GM19395 (cell line): ENCODE measurements at regions not wholly inside any gene's neighbourhood (a gene's known extent, or its start where the extent isn't known, plus 50 kb on each side); places are given as distances from the start of the nearest gene placed in this dataset.

Source experiments
- ATAC-seq: cut with Tn5 transposase; IDR thresholded peaks from one replicate; pipeline ENCODE4 v1.9.1; 2021; ENCODE audit warnings: mild to moderate bottlenecking, moderate library complexity; ENCODE audit not compliant: unreplicated experiment

DNA sequence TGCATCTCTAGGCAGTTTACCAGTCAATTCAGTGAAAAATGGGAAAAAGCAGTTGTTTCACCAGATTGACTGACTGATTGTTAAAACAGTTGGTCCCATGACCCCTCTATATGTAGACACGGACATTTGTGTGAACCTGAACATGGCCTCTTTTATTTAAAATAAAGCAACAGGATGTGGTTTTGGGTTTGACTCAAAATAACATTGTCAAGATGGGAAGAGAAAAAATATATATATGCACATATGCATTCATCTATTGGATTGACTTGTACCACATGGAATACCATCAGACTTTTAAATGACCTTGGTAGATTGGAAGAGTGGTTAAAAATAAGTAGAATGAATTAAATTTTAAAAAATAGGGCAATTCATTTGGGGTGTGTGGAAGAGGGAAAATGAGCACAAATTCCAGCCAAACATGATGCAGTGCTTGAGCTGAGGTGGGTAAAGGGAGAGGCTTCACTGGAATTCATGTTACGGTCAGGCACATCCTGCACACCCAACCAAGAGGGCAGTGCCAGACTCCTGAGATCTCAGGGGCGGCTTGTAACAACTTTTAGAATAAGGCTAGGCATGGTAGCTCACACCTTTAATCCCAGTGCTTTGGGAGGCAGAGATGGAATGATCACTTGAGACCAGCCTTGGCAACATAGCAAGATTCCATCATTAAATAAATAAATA lies 560.7 kb upstream of the TENM3 start:
- ATAC-seq: no peak

DNA sequence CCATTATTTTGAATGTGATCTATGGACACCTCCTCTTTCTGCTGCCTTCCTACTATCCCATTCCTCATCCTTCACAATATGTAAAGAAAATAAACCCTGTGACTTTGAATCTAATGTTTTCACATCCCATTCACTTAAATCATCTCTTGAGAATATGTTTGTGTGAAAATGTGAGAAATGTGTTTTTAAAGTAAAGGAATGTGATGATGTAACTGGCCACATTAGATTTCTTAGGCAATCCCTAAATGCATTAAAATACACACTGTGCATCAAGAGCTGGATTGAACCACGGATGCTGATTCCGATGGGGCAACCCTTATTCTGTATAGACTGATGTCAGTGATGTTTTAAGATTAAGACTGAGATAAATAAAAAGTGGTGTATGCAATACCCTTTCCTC lies 558.9 kb upstream of the TENM3 start:
- no peak for ATAC-seq

- no peak for ATAC-seq
Measured at GRCh38 chr4:181685461-181685860, 557.7 kb upstream of the TENM3 start.

DNA sequence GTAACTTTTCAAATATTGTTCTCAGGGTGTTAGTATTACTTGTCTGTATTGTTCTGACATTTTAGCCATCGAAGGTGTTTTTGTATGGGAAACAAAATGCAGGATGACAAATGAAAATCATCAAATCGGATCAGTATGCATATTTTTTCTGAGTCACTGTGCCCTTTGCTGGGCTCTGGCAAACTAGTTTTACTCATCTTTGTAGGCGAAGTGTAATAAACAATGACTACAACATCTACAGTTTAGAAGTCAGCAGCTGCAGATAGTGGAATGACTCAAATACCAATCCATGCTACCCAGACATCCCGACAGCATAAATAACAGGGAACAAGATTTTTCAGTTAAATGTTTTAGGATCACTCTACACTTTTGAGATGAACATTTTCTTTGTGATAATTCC lies 557.3 kb upstream of the TENM3 start:
- no peak for ATAC-seq

GRCh38 chr4:181687116-181687515 lies 556.1 kb upstream of the TENM3 start:
- no peak for ATAC-seq

GRCh38 chr4:181688432-181688831 lies 554.8 kb upstream of the TENM3 start:
- ATAC-seq: no peak

- ATAC-seq: no peak
Measured at GRCh38 chr4:181688872-181689271, 554.3 kb upstream of the TENM3 start.

DNA sequence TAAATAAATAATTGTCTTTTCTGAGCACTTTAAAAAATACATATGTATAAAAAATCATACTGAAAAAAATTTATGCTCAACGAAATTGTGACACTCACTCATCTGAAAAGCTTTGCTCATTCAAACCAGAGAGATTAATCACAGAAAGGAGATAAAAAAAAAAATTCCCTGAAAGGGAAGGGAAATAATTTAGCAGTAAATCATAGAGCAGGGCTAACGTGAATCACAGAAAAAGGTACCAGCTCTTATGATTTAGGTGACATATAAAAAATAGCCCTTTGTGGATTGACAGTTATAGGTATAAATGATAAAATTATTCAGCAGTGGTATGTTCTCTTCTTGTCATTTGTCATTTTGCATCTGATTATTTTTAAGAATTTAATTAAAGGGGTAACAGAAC lies 552.7 kb upstream of the TENM3 start:
- ATAC-seq: no peak

DNA sequence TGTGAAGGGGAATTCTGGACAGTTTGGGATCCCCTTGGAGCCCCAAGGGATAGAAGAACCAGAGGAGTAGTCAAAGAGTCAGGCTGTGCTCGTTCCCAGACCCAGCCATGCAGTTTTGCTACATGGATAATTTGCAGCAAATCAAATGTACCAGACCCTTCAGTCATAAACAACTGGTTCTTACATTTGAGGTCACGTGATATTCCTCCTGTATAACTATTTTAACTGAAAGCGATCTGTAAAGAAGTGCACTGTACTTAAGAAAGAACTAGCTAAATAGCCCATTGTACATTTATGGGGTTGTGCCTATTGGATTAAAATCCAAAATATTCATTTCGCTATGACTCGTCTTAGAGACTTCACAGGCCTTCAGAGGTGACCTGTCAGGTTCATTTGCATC lies 550.2 kb upstream of the TENM3 start:
- no peak for ATAC-seq

- ATAC-seq: no peak
Measured at GRCh38 chr4:181693517-181693916, 549.7 kb upstream of the TENM3 start.

DNA sequence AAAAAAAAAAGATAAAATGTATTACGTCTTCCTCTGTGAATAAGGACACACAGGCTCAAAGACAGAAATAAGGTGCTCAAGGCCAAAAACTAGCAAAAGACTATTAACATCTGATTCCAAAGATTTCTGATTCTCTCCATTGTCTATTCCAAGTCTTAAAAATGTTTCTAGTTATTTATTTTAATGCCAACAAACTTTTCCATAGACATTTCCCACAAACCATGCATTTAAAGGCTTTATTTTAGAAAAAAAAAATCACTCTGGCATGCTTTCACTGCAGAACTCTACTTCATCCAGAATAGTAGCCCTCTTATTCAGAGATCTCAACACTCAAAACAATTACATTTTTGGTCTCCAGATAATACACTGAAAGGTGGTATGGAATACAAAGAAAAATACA lies 545.0 kb upstream of the TENM3 start:
- ATAC-seq: no peak

- no peak for ATAC-seq
Measured at GRCh38 chr4:181701214-181701613, 542.0 kb upstream of the TENM3 start.

- no peak for ATAC-seq
Measured at GRCh38 chr4:181701894-181702293, 541.3 kb upstream of the TENM3 start.

- no peak for ATAC-seq
Measured at GRCh38 chr4:181702864-181703495, 540.2 kb upstream of the TENM3 start.

DNA sequence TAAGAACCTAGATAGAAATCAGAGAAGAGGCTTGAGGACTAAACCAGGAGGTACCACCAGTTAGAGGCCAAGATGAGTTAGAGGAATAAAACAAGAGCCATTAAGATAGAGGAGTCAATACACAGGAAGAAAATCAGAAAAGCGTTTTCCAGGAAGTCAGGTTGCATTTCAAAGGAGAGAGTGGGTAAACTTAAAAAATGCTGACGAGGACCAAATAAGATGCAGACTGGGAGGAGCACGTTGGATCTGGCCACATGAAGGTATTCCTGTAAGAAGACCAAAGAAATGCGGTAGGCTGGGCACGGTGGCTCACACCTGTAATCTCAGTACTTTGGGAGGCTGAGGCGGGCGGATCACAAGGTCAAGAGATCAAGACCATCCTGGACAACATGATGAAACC lies 533.1 kb upstream of the TENM3 start:
- no peak for ATAC-seq

GRCh38 chr4:181711387-181711786 lies 531.8 kb upstream of the TENM3 start:
- ATAC-seq: no peak

- no peak for ATAC-seq
Measured at GRCh38 chr4:181728305-181728966, 514.8 kb upstream of the TENM3 start.

- no peak for ATAC-seq
Measured at GRCh38 chr4:181731900-181732299, 511.3 kb upstream of the TENM3 start.

- ATAC-seq: no peak
Measured at GRCh38 chr4:181737744-181738143, 505.5 kb upstream of the TENM3 start.

GRCh38 chr4:181739031-181739430 lies 504.2 kb upstream of the TENM3 start:
- ATAC-seq: no peak

DNA sequence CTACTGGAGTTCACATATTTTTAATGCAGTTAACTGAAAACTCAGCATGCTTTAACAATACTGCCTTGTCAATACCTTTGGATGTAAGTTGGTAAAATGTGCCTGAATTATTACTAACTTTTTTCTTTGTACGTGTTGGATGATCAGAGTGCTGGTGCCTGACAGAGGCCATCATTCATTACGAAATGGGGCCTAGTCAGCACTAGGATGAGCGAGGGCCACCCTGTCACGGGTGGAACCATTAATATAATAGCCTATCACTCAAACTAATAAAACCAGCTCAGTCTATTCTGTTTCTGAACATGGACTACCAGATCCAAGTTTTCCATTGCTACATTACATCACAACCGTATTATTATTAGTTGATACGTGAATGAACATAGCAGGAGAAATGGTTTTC lies 501.7 kb upstream of the TENM3 start:
- no peak for ATAC-seq

- no peak for ATAC-seq
Measured at GRCh38 chr4:181745933-181746625, 497.1 kb upstream of the TENM3 start.
